ENCODE measurements at regions not wholly inside any gene's neighbourhood (a gene's known extent, or its start where the extent isn't known, plus 50 kb on each side); places are given as distances from the start of the nearest gene placed in this dataset.

DNA sequence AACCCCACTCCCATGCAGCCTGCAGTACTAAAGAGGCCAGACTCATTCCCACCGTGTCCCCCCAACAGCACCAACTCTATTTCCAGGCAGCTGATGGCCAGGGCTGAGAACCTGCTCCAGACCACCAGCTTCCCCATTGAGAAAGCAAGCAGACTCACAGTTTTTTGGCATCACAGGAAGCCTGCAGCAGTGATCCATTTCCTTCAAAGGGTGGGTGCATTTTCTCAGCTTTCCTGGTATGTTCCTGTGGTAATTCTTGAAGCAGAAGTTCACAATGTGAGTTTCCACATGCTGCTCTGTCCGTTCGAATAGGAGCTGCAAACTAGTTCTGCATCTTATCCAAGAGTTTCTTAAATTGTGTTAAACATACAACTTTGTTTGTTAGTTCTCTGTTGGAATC, 1249.6 kb upstream of the FAM98A start:
- H3K4me3 ChIP-seq: no peak overlapping the region
- H3K27me3 ChIP-seq: no peaks in the 10 kb centered on the region
- H3K27ac ChIP-seq: no peak overlapping the region
- no peak for DNase-seq (ENCODE audit: low read depth in 1 of 2, low spot score in 1 of 2)
- no peaks in the 10 kb centered on the region for H3K4me1 ChIP-seq (ENCODE audit: low read depth)
- no peaks in the 10 kb centered on the region for H3K9me3 ChIP-seq (ENCODE audit: low read depth)
- TF ChIP-seq, protein P1, sequence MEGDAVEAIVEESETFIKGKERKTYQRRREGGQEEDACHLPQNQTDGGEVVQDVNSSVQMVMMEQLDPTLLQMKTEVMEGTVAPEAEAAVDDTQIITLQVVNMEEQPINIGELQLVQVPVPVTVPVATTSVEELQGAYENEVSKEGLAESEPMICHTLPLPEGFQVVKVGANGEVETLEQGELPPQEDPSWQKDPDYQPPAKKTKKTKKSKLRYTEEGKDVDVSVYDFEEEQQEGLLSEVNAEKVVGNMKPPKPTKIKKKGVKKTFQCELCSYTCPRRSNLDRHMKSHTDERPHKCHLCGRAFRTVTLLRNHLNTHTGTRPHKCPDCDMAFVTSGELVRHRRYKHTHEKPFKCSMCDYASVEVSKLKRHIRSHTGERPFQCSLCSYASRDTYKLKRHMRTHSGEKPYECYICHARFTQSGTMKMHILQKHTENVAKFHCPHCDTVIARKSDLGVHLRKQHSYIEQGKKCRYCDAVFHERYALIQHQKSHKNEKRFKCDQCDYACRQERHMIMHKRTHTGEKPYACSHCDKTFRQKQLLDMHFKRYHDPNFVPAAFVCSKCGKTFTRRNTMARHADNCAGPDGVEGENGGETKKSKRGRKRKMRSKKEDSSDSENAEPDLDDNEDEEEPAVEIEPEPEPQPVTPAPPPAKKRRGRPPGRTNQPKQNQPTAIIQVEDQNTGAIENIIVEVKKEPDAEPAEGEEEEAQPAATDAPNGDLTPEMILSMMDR (IDR thresholded peaks at IDR 0.05; ENCODE audit: low read depth, low read length): no peak
- H3K36me3 ChIP-seq: no peaks in the 10 kb centered on the region

DNA sequence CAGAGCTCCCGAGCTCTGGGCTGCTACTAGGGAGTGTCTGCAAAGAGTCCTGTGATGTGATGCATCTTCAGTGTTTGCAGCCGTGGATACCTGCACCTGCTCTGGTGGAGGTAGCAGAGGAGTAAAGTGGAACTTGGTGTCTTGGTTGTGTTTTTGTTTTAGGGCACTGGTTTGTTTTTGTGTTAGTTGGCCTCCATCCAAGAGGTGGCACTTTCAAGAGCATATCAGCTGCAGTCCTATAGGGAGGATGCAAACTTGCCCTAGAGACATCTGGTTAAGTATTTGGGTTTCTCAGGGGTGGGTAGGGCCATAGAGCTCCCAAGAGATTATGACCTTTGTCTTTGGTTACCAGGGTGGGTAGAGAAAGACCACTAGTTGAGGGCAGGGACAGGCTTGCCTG, 1249.0 kb upstream of the FAM98A start:
- H3K27me3 ChIP-seq: no peaks in the 10 kb centered on the region
- H3K4me1 ChIP-seq (ENCODE audit: low read depth): no peaks in the 10 kb centered on the region
- H3K9me3 ChIP-seq (ENCODE audit: low read depth): no peaks in the 10 kb centered on the region
- H3K27ac ChIP-seq: no peak overlapping the region
- no peak for DNase-seq (ENCODE audit: low read depth in 1 of 2, low spot score in 1 of 2)
- H3K4me3 ChIP-seq: no peak overlapping the region
- TF ChIP-seq, protein P1 (IDR thresholded peaks at IDR 0.05; ENCODE audit: low read depth, low read length): no peak
- H3K36me3 ChIP-seq: no peaks in the 10 kb centered on the region

DNA sequence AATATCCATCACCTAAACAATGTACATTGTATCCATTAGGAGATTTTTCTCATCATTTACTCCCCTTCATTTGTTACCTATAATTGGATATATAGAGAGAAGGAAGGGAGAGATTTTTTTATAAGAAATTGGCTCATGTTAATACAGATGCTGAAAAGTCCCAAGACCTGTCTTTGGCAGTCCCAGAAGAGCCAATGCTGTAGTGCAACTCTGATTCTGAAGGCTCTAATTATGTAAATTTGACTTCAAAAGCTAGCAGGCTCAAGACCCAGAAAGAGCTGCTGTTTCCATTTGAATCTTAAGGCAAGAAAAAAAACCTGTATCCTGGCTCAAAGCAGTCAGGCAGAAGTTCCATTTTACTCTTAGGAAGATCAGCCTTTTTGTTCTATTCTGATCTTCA, 1245.5 kb upstream of the FAM98A start:
- DNase-seq (ENCODE audit: low read depth in 1 of 2, low spot score in 1 of 2): no peak
- no peaks in the 10 kb centered on the region for H3K36me3 ChIP-seq
- no peaks in the 10 kb centered on the region for H3K4me1 ChIP-seq (ENCODE audit: low read depth)
- TF ChIP-seq, protein P1 (IDR thresholded peaks at IDR 0.05; ENCODE audit: low read depth, low read length): no peak
- H3K4me3 ChIP-seq: no peak overlapping the region
- no peaks in the 10 kb centered on the region for H3K9me3 ChIP-seq (ENCODE audit: low read depth)
- no peak overlapping the region for H3K27ac ChIP-seq
- H3K27me3 ChIP-seq: no peaks in the 10 kb centered on the region

DNA sequence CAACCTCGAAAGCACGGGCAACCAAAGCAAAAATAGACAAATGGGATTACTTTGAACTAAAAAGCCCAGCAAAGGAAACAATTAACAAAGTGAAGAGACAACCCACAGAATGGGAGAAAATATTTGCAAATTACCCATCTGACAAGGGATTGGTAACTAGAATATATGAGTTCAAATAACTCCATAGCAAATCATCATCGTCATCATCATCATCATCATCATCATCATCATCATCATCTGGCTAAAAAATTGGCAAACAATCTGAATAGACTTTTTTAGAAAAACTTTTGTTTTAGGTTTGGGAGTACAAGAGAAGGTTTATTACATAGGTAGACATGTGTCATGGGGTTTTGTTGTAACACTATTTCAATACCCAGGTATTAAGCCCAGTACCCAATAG, 1239.3 kb upstream of the FAM98A start:
- no peaks in the 10 kb centered on the region for H3K9me3 ChIP-seq (ENCODE audit: low read depth)
- DNase-seq (ENCODE audit: low read depth in 1 of 2, low spot score in 1 of 2): no peak
- H3K27ac ChIP-seq: no peak overlapping the region
- H3K4me1 ChIP-seq (ENCODE audit: low read depth): no peaks in the 10 kb centered on the region
- H3K27me3 ChIP-seq: no peaks in the 10 kb centered on the region
- H3K36me3 ChIP-seq: no peaks in the 10 kb centered on the region
- TF ChIP-seq, protein P1 (IDR thresholded peaks at IDR 0.05; ENCODE audit: low read depth, low read length): no peak
- no peak overlapping the region for H3K4me3 ChIP-seq

DNA sequence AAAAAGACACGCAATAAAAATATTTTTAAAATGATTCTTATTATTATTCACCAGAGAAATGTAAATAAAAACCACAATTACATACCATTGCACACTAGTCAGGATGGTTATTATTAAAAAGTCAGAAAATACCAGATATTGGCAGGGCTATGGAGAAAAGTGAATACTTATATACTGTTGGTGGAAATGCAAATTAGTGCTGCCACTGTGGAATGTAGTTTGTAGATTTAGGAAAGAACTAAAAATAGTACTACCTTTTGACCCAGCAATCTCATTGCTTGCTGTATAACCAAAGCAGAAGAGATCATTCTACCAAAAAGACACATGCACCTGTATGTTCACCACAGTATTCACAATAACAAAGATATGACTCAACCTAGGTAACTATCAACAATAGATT, 1237.3 kb upstream of the FAM98A start:
- H3K27me3 ChIP-seq: no peaks in the 10 kb centered on the region
- H3K36me3 ChIP-seq: no peaks in the 10 kb centered on the region
- H3K27ac ChIP-seq: no peak overlapping the region
- H3K4me3 ChIP-seq: no peak overlapping the region
- H3K9me3 ChIP-seq (ENCODE audit: low read depth): no peaks in the 10 kb centered on the region
- TF ChIP-seq, protein P1 (IDR thresholded peaks at IDR 0.05; ENCODE audit: low read depth, low read length): no peak
- no peaks in the 10 kb centered on the region for H3K4me1 ChIP-seq (ENCODE audit: low read depth)
- DNase-seq (ENCODE audit: low read depth in 1 of 2, low spot score in 1 of 2): no peak

DNA sequence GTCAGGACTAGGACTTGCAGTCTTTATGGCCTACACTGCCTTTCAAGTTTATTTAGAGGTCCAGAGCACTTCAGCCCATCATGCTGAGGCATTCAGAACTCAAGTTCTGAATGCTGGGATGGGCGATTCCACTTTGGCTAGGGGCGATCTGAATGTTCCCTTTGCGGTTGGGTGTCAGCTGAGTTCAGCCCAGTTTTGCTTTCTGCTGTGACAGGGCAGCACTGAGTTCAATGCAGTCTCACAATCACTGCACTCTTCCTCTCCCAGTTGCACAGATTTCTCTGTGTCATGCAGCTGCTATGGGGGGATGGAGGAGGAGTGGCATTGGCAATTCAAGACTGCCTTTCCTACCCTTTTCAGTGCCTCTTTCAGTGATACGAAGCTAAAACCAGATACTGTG, 1232.0 kb upstream of the FAM98A start:
- Histone ChIP-seq H3K27me3 (no peaks in the 10 kb centered on the region), H3K4me3 (no peak overlapping the region), H3K4me1 (ENCODE audit: low read depth) (no peaks in the 10 kb centered on the region), H3K36me3 (no peaks in the 10 kb centered on the region), H3K9me3 (ENCODE audit: low read depth) (no peaks in the 10 kb centered on the region), H3K27ac (no peak overlapping the region)
- TF ChIP-seq, protein P1 (IDR thresholded peaks at IDR 0.05; ENCODE audit: low read depth, low read length): no peak
- no peak for DNase-seq (ENCODE audit: low read depth in 1 of 2, low spot score in 1 of 2)
